ENCODE measurements at regions not wholly inside any gene's neighbourhood (a gene's known extent, or its start where the extent isn't known, plus 50 kb on each side); places are given as distances from the start of the nearest gene placed in this dataset.
"Not testable (repeated sequence)": the region's sequence is repeated elsewhere in the genome, so short reads cannot be mapped to it uniquely, and the experiment has no call there.

- 86% methylated on average over 1 of the region's 3 CpGs; no CpG with 5 or more reads in 1 of the 2 experiments for WGBS, 2 experiments (ENCODE audit: extremely low coverage in 1 of 2, insufficient coverage in 1 of 2, insufficient read length in 1 of 2, insufficient replicate concordance in 2 of 2, low coverage in 1 of 2, low lambda C conversion rate in 2 of 2, missing lambda C conversion rate in 1 of 2)
- no peak overlapping the region for H3K9ac ChIP-seq (replicated peaks in 1 of 4; ENCODE audit: extremely low read depth in 1 of 4, low read depth in 3 of 4, low read length in 3 of 4)
- no peak overlapping the region for H2BK12ac ChIP-seq (ENCODE audit: low read depth, low read length)
- H3K27ac ChIP-seq (ENCODE audit: low read depth, low read length) = no peak overlapping the region
- no peaks in the 10 kb centered on the region for H4K20me1 ChIP-seq (replicated peaks in 1 of 2; ENCODE audit: control insufficient read depth in 1 of 2, insufficient read depth in 2 of 2, low read length in 2 of 2)
- no peak overlapping the region for H3K4me2 ChIP-seq (ENCODE audit: insufficient read depth in 1 of 2, low read depth in 2 of 2, low read length in 2 of 2)
- no peak overlapping the region for H3K4ac ChIP-seq (replicated peaks; ENCODE audit: insufficient read length, low read depth, low read length)
- H4K5ac ChIP-seq (ENCODE audit: insufficient read length, low read depth, low read length) = no peak overlapping the region
- H4K8ac ChIP-seq (ENCODE audit: extremely low read depth, insufficient read depth, low read length) = no peak overlapping the region
- H3K18ac ChIP-seq (ENCODE audit: extremely low read depth, low read length) = no peak overlapping the region
- H3K23me2 ChIP-seq (ENCODE audit: low read depth, low read length) = no peaks in the 10 kb centered on the region
- H3K79me1 ChIP-seq (ENCODE audit: low read depth, low read length) = no peaks in the 10 kb centered on the region
- H3K23ac ChIP-seq (ENCODE audit: insufficient read length) = no peak overlapping the region
- H3K9me3 ChIP-seq (ENCODE audit: insufficient read depth in 2 of 2, low read depth in 1 of 2, low read length in 1 of 2) = peaks cover 13 to 50% of the 10 kb centered on the region in 2 experiments; a peak in 3 of 4 replicates
- no peak overlapping the region for H3K56ac ChIP-seq (replicated peaks; ENCODE audit: insufficient read length, low read depth, low read length)
- no peak overlapping the region for H2BK5ac ChIP-seq (ENCODE audit: low read depth, low read length)
- no peaks in the 10 kb centered on the region for H3K36me3 ChIP-seq (ENCODE audit: control insufficient read depth in 2 of 4, insufficient read depth in 4 of 4, low read length in 3 of 4)
- no peak overlapping the region for H4K91ac ChIP-seq (replicated peaks; ENCODE audit: insufficient read length, low read length)
- no peak overlapping the region for H2AK5ac ChIP-seq (ENCODE audit: low read depth, low read length)
- TF ChIP-seq, protein P1, sequence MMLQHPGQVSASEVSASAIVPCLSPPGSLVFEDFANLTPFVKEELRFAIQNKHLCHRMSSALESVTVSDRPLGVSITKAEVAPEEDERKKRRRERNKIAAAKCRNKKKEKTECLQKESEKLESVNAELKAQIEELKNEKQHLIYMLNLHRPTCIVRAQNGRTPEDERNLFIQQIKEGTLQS (IDR thresholded peaks at IDR 0.05; ENCODE audit: insufficient read depth, low read depth, low read length) = no peak
- ChIA-PET POLR2A (ENCODE audit: partially characterized antibody) (no interaction called here), CTCF (ENCODE audit: partially characterized antibody) (no interaction called here)
- DNase-seq (ENCODE audit: low read depth in 1 of 2, low spot score in 2 of 2) = no peak
- no peak for FAIRE-seq
- H3K79me2 ChIP-seq (ENCODE audit: control insufficient read depth in 1 of 2, insufficient read depth in 2 of 2, low read length in 2 of 2) = no peaks in the 10 kb centered on the region
- H2BK20ac ChIP-seq (ENCODE audit: low read length) = no peak overlapping the region
- H3K14ac ChIP-seq (ENCODE audit: insufficient read length) = no peak overlapping the region
- H3K4me3 ChIP-seq (ENCODE audit: extremely low read depth in 1 of 4, insufficient read depth in 2 of 4, low read depth in 3 of 4, low read length in 4 of 4) = no peak overlapping the region
- H2BK120ac ChIP-seq (replicated peaks; ENCODE audit: low read depth, low read length) = no peak overlapping the region
- H2AFZ ChIP-seq (ENCODE audit: low read length) = no peak overlapping the region
- no peak overlapping the region for H2BK15ac ChIP-seq (ENCODE audit: low read length)
- H3K27me3 ChIP-seq (replicated peaks in 1 of 4; ENCODE audit: control insufficient read depth in 3 of 4, extremely low read depth in 1 of 4, insufficient read depth in 3 of 4, low read length in 3 of 4) = no peaks in the 10 kb centered on the region
- no peaks in the 10 kb centered on the region for H3K4me1 ChIP-seq (replicated peaks in 1 of 4; ENCODE audit: control insufficient read depth in 3 of 4, insufficient read depth in 4 of 4, low read length in 3 of 4)
Observed at GRCh38 chr14:106021832-106022231, 495.4 kb downstream of the TMEM121 start.

GRCh38 chr14:106022648-106023047 lies 496.3 kb downstream of the TMEM121 start:
- H3K4me2 ChIP-seq (ENCODE audit: insufficient read depth in 1 of 2, low read depth in 2 of 2, low read length in 2 of 2); H2BK120ac ChIP-seq (replicated peaks; ENCODE audit: low read depth, low read length); H3K4ac ChIP-seq (replicated peaks; ENCODE audit: insufficient read length, low read depth, low read length); H3K9ac ChIP-seq (replicated peaks in 1 of 4; ENCODE audit: extremely low read depth in 1 of 4, low read depth in 3 of 4, low read length in 3 of 4); H3K4me1 ChIP-seq (replicated peaks in 1 of 4; ENCODE audit: control insufficient read depth in 3 of 4, insufficient read depth in 4 of 4, low read length in 3 of 4); FAIRE-seq; H3K36me3 ChIP-seq (ENCODE audit: control insufficient read depth in 2 of 4, insufficient read depth in 4 of 4, low read length in 3 of 4); H2AFZ ChIP-seq (ENCODE audit: low read length); H3K27ac ChIP-seq (ENCODE audit: low read depth, low read length); H3K14ac ChIP-seq (ENCODE audit: insufficient read length); H2BK5ac ChIP-seq (ENCODE audit: low read depth, low read length); H4K8ac ChIP-seq (ENCODE audit: extremely low read depth, insufficient read depth, low read length); H4K91ac ChIP-seq (replicated peaks; ENCODE audit: insufficient read length, low read length); H3K23ac ChIP-seq (ENCODE audit: insufficient read length); H4K5ac ChIP-seq (ENCODE audit: insufficient read length, low read depth, low read length); H3K4me3 ChIP-seq (ENCODE audit: extremely low read depth in 1 of 4, insufficient read depth in 2 of 4, low read depth in 3 of 4, low read length in 4 of 4); POLR2A ChIA-PET (ENCODE audit: partially characterized antibody); CTCF ChIA-PET (ENCODE audit: partially characterized antibody); H2BK12ac ChIP-seq (ENCODE audit: low read depth, low read length); H3K23me2 ChIP-seq (ENCODE audit: low read depth, low read length); H2BK15ac ChIP-seq (ENCODE audit: low read length); H2BK20ac ChIP-seq (ENCODE audit: low read length); H3K18ac ChIP-seq (ENCODE audit: extremely low read depth, low read length); H4K20me1 ChIP-seq (replicated peaks in 1 of 2; ENCODE audit: control insufficient read depth in 1 of 2, insufficient read depth in 2 of 2, low read length in 2 of 2); H3K79me1 ChIP-seq (ENCODE audit: low read depth, low read length); DNase-seq (ENCODE audit: low read depth in 1 of 2, low spot score in 2 of 2); H2AK5ac ChIP-seq (ENCODE audit: low read depth, low read length); H3K27me3 ChIP-seq (replicated peaks in 1 of 4; ENCODE audit: control insufficient read depth in 3 of 4, extremely low read depth in 1 of 4, insufficient read depth in 3 of 4, low read length in 3 of 4); H3K56ac ChIP-seq (replicated peaks; ENCODE audit: insufficient read length, low read depth, low read length); H3K79me2 ChIP-seq (ENCODE audit: control insufficient read depth in 1 of 2, insufficient read depth in 2 of 2, low read length in 2 of 2): not testable (repeated sequence)
- WGBS, 2 experiments (ENCODE audit: extremely low coverage in 1 of 2, insufficient coverage in 1 of 2, insufficient read length in 1 of 2, insufficient replicate concordance in 2 of 2, low coverage in 1 of 2, low lambda C conversion rate in 2 of 2, missing lambda C conversion rate in 1 of 2) = 35% methylated on average over 2 of the region's 5 CpGs; no CpG with 5 or more reads in 1 of the 2 experiments
- peaks cover 10 to 49% of the 10 kb centered on the region in 2 experiments; a peak in 3 of 4 replicates for H3K9me3 ChIP-seq (ENCODE audit: insufficient read depth in 2 of 2, low read depth in 1 of 2, low read length in 1 of 2)

All from H1 (cell line).